Mammary epithelial cell (primary cell): ENCODE measurements at regions not wholly inside any gene's neighbourhood (a gene's known extent, or its start where the extent isn't known, plus 50 kb on each side); places are given as distances from the start of the nearest gene placed in this dataset.

Source experiments
- EZH2 ChIP-seq: IDR thresholded peaks from 2 replicates; pipeline ENCODE4 v1.6.1; 2012; ENCODE audit warnings: low read length, inconsistent platforms, borderline replicate concordance
- TF ChIP-seq, protein P1 (sequence below), 2 donors: IDR thresholded peaks in 1 of 2; conservative IDR thresholded peaks in 1 of 2; 2 replicates each; pipeline ENCODE4 v1.5.1; 2011 to 2012; ENCODE audit warnings: inconsistent platforms in 2 of 2, low read length in 2 of 2, mild to moderate bottlenecking in 2 of 2, control low read depth in 1 of 2, low read depth in 1 of 2; ENCODE audit not compliant: insufficient read depth in 1 of 2; ENCODE audit errors: extremely low read depth in 1 of 2

DNA sequence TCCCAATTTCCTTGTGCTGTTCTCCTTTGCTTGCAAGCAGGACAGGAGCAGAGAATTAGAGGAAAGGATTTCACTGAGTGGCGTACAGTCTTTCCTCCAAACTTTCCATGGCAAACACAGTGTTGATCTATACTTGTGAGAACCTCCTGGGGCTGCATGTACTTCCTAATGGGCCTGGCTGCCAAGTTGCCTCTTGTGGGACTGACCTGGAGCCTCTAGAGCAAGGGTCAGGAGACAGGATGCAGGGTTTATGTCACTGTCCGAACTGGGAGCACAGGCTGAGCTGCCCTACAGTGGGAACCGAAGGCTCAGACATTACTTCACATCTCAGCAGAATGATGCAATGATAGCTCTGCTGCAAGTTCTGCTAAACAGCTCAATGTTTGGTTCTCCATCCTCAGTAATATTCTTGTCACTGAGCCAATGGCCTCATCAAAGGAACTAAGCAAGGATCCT, 102.3 kb downstream of the ENC1 start:
- TF ChIP-seq, protein P1, sequence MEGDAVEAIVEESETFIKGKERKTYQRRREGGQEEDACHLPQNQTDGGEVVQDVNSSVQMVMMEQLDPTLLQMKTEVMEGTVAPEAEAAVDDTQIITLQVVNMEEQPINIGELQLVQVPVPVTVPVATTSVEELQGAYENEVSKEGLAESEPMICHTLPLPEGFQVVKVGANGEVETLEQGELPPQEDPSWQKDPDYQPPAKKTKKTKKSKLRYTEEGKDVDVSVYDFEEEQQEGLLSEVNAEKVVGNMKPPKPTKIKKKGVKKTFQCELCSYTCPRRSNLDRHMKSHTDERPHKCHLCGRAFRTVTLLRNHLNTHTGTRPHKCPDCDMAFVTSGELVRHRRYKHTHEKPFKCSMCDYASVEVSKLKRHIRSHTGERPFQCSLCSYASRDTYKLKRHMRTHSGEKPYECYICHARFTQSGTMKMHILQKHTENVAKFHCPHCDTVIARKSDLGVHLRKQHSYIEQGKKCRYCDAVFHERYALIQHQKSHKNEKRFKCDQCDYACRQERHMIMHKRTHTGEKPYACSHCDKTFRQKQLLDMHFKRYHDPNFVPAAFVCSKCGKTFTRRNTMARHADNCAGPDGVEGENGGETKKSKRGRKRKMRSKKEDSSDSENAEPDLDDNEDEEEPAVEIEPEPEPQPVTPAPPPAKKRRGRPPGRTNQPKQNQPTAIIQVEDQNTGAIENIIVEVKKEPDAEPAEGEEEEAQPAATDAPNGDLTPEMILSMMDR (conservative IDR thresholded peaks at IDR 0.05 in 1 of 2, IDR thresholded peaks at IDR 0.05 in 1 of 2; ENCODE audit: extremely low read depth in 1 of 2, insufficient read depth in 1 of 2, low read depth in 1 of 2, low read length in 2 of 2): no peak
- no peak for TF ChIP-seq EZH2
